ENCODE measurements at regions not wholly inside any gene's neighbourhood (a gene's known extent, or its start where the extent isn't known, plus 50 kb on each side); places are given as distances from the start of the nearest gene placed in this dataset.

- DNase-seq (ENCODE audit: low spot score) (no peak), ATAC-seq (no peak)
- TF ChIP-seq, protein P1, sequence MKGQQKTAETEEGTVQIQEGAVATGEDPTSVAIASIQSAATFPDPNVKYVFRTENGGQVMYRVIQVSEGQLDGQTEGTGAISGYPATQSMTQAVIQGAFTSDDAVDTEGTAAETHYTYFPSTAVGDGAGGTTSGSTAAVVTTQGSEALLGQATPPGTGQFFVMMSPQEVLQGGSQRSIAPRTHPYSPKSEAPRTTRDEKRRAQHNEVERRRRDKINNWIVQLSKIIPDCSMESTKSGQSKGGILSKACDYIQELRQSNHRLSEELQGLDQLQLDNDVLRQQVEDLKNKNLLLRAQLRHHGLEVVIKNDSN (CRISPR knock-in tag; IDR thresholded peaks at IDR 0.05) = no peak
- ChIA-PET CTCF (no interaction called here), POLR2A (no interaction called here)
- no peaks in the 10 kb centered on the region for H3K36me3 Mint-ChIP-seq
- H3K27me3 Mint-ChIP-seq (ENCODE audit: low read depth) = no peaks in the 10 kb centered on the region
- no peak overlapping the region for H3K4me3 Mint-ChIP-seq
- peaks cover 11% of the 10 kb centered on the region for H3K9me3 Mint-ChIP-seq
- H3K4me1 Mint-ChIP-seq = no peaks in the 10 kb centered on the region
- no peak overlapping the region for H3K27ac Mint-ChIP-seq
Observed at GRCh38 chr13:84954636-84955035, 844.6 kb downstream of the SLITRK6 start.

DNA sequence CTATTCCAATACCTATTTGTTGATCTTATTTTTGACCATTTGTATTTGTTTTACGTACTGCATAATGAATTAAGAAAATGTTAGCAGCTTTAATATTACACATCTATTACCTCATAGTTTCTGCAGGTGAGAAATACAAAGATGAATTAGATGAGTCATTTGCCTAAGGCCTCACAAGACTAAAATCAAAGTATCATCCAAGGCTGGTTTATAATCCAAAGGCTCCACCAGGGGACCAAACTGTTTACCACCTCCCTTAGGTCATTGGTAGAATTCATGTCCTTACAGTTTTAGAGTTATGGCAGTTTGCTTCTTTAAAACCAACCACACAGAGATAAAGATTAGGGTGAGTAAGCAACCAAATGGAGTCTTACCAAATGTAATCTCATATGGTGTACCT lies 848.1 kb downstream of the SLITRK6 start:
- H3K9me3 Mint-ChIP-seq = peaks cover 27% of the 10 kb centered on the region
- no peaks in the 10 kb centered on the region for H3K27me3 Mint-ChIP-seq (ENCODE audit: low read depth)
- no peak overlapping the region for H3K4me3 Mint-ChIP-seq
- H3K4me1 Mint-ChIP-seq = no peaks in the 10 kb centered on the region
- peaks cover 4% of the 10 kb centered on the region; the same call in 1 of the 2 replicates for H3K36me3 Mint-ChIP-seq
- no peak for ATAC-seq
- no peak for DNase-seq (ENCODE audit: low spot score)
- no peak overlapping the region for H3K27ac Mint-ChIP-seq
- ChIA-PET POLR2A (no interaction called here), CTCF (no interaction called here)
- TF ChIP-seq FOXK1 (CRISPR knock-in tag; IDR thresholded peaks at IDR 0.05) = no peak
- no peak for TF ChIP-seq E2F1 (CRISPR knock-in tag; IDR thresholded peaks at IDR 0.05)
- no peak for TF ChIP-seq ZNF671 (CRISPR knock-in tag; IDR thresholded peaks at IDR 0.05)
- TF ChIP-seq, protein P2, sequence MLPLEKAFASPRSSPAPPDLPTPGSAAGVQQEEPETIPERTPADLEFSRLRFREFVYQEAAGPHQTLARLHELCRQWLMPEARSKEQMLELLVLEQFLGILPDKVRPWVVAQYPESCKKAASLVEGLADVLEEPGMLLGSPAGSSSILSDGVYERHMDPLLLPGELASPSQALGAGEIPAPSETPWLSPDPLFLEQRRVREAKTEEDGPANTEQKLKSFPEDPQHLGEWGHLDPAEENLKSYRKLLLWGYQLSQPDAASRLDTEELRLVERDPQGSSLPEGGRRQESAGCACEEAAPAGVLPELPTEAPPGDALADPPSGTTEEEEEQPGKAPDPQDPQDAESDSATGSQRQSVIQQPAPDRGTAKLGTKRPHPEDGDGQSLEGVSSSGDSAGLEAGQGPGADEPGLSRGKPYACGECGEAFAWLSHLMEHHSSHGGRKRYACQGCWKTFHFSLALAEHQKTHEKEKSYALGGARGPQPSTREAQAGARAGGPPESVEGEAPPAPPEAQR (CRISPR knock-in tag; IDR thresholded peaks at IDR 0.05) = no peak
- no peak for TF ChIP-seq GTF2I (CRISPR knock-in tag; conservative IDR thresholded peaks at IDR 0.05)
- TF ChIP-seq TEAD4 (CRISPR knock-in tag; IDR thresholded peaks at IDR 0.05) = no peak
- no peak for TF ChIP-seq ZNF416 (CRISPR knock-in tag; IDR thresholded peaks at IDR 0.05)
- TF ChIP-seq, protein P3, sequence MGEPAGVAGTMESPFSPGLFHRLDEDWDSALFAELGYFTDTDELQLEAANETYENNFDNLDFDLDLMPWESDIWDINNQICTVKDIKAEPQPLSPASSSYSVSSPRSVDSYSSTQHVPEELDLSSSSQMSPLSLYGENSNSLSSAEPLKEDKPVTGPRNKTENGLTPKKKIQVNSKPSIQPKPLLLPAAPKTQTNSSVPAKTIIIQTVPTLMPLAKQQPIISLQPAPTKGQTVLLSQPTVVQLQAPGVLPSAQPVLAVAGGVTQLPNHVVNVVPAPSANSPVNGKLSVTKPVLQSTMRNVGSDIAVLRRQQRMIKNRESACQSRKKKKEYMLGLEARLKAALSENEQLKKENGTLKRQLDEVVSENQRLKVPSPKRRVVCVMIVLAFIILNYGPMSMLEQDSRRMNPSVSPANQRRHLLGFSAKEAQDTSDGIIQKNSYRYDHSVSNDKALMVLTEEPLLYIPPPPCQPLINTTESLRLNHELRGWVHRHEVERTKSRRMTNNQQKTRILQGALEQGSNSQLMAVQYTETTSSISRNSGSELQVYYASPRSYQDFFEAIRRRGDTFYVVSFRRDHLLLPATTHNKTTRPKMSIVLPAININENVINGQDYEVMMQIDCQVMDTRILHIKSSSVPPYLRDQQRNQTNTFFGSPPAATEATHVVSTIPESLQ (CRISPR knock-in tag; IDR thresholded peaks at IDR 0.05) = no peak
- TF ChIP-seq, protein P4, sequence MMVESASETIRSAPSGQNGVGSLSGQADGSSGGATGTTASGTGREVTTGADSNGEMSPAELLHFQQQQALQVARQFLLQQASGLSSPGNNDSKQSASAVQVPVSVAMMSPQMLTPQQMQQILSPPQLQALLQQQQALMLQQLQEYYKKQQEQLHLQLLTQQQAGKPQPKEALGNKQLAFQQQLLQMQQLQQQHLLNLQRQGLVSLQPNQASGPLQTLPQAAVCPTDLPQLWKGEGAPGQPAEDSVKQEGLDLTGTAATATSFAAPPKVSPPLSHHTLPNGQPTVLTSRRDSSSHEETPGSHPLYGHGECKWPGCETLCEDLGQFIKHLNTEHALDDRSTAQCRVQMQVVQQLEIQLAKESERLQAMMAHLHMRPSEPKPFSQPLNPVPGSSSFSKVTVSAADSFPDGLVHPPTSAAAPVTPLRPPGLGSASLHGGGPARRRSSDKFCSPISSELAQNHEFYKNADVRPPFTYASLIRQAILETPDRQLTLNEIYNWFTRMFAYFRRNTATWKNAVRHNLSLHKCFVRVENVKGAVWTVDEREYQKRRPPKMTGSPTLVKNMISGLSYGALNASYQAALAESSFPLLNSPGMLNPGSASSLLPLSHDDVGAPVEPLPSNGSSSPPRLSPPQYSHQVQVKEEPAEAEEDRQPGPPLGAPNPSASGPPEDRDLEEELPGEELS (CRISPR knock-in tag; IDR thresholded peaks at IDR 0.05) = no peak
- TF ChIP-seq NFYB (CRISPR knock-in tag; conservative IDR thresholded peaks at IDR 0.05; ENCODE audit: low read depth) = no peak
- TF ChIP-seq STAT6 (CRISPR knock-in tag; conservative IDR thresholded peaks at IDR 0.05; ENCODE audit: low read depth) = no peak
- no peak for TF ChIP-seq SMAD3 (CRISPR knock-in tag; IDR thresholded peaks at IDR 0.05; ENCODE audit: borderline replicate concordance)
- TF ChIP-seq TP53 (CRISPR knock-in tag; IDR thresholded peaks at IDR 0.05) = no peak
- TF ChIP-seq E2F4 (CRISPR knock-in tag; IDR thresholded peaks at IDR 0.05; ENCODE audit: borderline replicate concordance, low read depth) = no peak
- TF ChIP-seq TCF7 (CRISPR knock-in tag; IDR thresholded peaks at IDR 0.05; ENCODE audit: low read depth) = no peak
- no peak for TF ChIP-seq ZNF532 (CRISPR knock-in tag; IDR thresholded peaks at IDR 0.05; ENCODE audit: borderline replicate concordance)
- TF ChIP-seq ZNF232 (CRISPR knock-in tag; IDR thresholded peaks at IDR 0.05) = no peak
